ENCODE measurements at regions not wholly inside any gene's neighbourhood (a gene's known extent, or its start where the extent isn't known, plus 50 kb on each side); places are given as distances from the start of the nearest gene placed in this dataset.

GRCh38 chr3:55169161-55169560 lies 241.3 kb upstream of the LRTM1 start:
- no peak for TF ChIP-seq POLR2AphosphoS5 (IDR thresholded peaks at IDR 0.05; ENCODE audit: control insufficient read depth, insufficient read depth, low read depth, low read length)
- no peak for TF ChIP-seq ZBTB43 (CRISPR knock-in tag; IDR thresholded peaks at IDR 0.05)
- TF ChIP-seq GTF3C2 (IDR thresholded peaks at IDR 0.05; ENCODE audit: borderline replicate concordance, extremely low read depth, insufficient read length): no peak
- no peak for TF ChIP-seq KAT8 (IDR thresholded peaks at IDR 0.05; ENCODE audit: low read depth)
